ENCODE measurements at regions not wholly inside any gene's neighbourhood (a gene's known extent, or its start where the extent isn't known, plus 50 kb on each side); places are given as distances from the start of the nearest gene placed in this dataset.

GRCh38 chr13:57045826-57046546 lies 94.7 kb upstream of the PRR20A start:
- H3K9me3 ChIP-seq (ENCODE audit: control insufficient read depth, insufficient read depth, low read depth, low read length), result no peaks in the 10 kb centered on the region
- no peaks in the 10 kb centered on the region for H3K36me3 ChIP-seq (ENCODE audit: control insufficient read depth in 2 of 2, insufficient read depth in 1 of 2, low read length in 2 of 2)
- H3K4me1 ChIP-seq (ENCODE audit: control insufficient read depth, insufficient read depth, low read length), result no peaks in the 10 kb centered on the region
- no peak overlapping the region for H3K4me3 ChIP-seq (ENCODE audit: low read depth, low read length)
- no peak overlapping the region for H3K27ac ChIP-seq (ENCODE audit: extremely low read depth, low read depth, low read length)
- ChIA-PET POLR2A (no interaction called here), CTCF (no interaction called here)
- TF ChIP-seq ZNF560 (tag by site-specific recombination; IDR thresholded peaks at IDR 0.05; ENCODE audit: borderline replicate concordance) (no peak), ZNF214 (tag by site-specific recombination; IDR thresholded peaks at IDR 0.05; ENCODE audit: borderline replicate concordance) (no peak), ZNF350 (tag by site-specific recombination; IDR thresholded peaks at IDR 0.05) (no peak), ZNF169 (tag by site-specific recombination; IDR thresholded peaks at IDR 0.05) (no peak), ZNF561 (tag by site-specific recombination; IDR thresholded peaks at IDR 0.05; ENCODE audit: borderline replicate concordance) (no peak), ZNF777 (tag by site-specific recombination; IDR thresholded peaks at IDR 0.05; ENCODE audit: borderline replicate concordance) (no peak), ATF2 (tag by site-specific recombination; IDR thresholded peaks at IDR 0.05; ENCODE audit: low read depth) (no peak), ZXDB (tag by site-specific recombination; IDR thresholded peaks at IDR 0.05) (no peak), ZNF623 (tag by site-specific recombination; IDR thresholded peaks at IDR 0.05) (no peak)

GRCh38 chr13:57056601-57057180 lies 84.0 kb upstream of the PRR20A start:
- ChIA-PET POLR2A (no interaction called here), CTCF (no interaction called here)
- H3K4me1 ChIP-seq (ENCODE audit: control insufficient read depth, insufficient read depth, low read length), result no peaks in the 10 kb centered on the region
- H3K9me3 ChIP-seq (ENCODE audit: control insufficient read depth, insufficient read depth, low read depth, low read length), result no peaks in the 10 kb centered on the region
- no peaks in the 10 kb centered on the region for H3K36me3 ChIP-seq (ENCODE audit: control insufficient read depth in 2 of 2, insufficient read depth in 1 of 2, low read length in 2 of 2)
- no peak overlapping the region for H3K4me3 ChIP-seq (ENCODE audit: low read depth, low read length)
- no peak overlapping the region for H3K27ac ChIP-seq (ENCODE audit: extremely low read depth, low read depth, low read length)
- no peak for TF ChIP-seq ZNF701 (tag by site-specific recombination; IDR thresholded peaks at IDR 0.05)
- no peak for TF ChIP-seq ZNF202 (tag by site-specific recombination; IDR thresholded peaks at IDR 0.05; ENCODE audit: borderline replicate concordance)
- no peak for TF ChIP-seq ZNF785 (tag by site-specific recombination; IDR thresholded peaks at IDR 0.05)
- TF ChIP-seq ZNF521 (tag by site-specific recombination; IDR thresholded peaks at IDR 0.05), result no peak
- TF ChIP-seq ZNF292 (tag by site-specific recombination; IDR thresholded peaks at IDR 0.05; ENCODE audit: borderline replicate concordance, low read depth), result no peak
- TF ChIP-seq ZNF654 (tag by site-specific recombination; IDR thresholded peaks at IDR 0.05; ENCODE audit: low read depth), result no peak
- no peak for TF ChIP-seq ZNF157 (tag by site-specific recombination; IDR thresholded peaks at IDR 0.05)
- no peak for TF ChIP-seq ZNF366 (tag by site-specific recombination; conservative IDR thresholded peaks at IDR 0.05)
- TF ChIP-seq ZNF23 (tag by site-specific recombination; IDR thresholded peaks at IDR 0.05; ENCODE audit: borderline replicate concordance), result no peak
- TF ChIP-seq ZNF350 (tag by site-specific recombination; IDR thresholded peaks at IDR 0.05), result no peak
- TF ChIP-seq PRDM10 (tag by site-specific recombination; IDR thresholded peaks at IDR 0.05), result no peak
- TF ChIP-seq ZFP37 (tag by site-specific recombination; IDR thresholded peaks at IDR 0.05), result no peak
- TF ChIP-seq GLIS2 (tag by site-specific recombination; IDR thresholded peaks at IDR 0.05), result no peak
- no peak for TF ChIP-seq MYNN (tag by site-specific recombination; IDR thresholded peaks at IDR 0.05; ENCODE audit: borderline replicate concordance)
- TF ChIP-seq ZNF645 (tag by site-specific recombination; IDR thresholded peaks at IDR 0.05), result no peak
- no peak for TF ChIP-seq ZNF76 (tag by site-specific recombination; IDR thresholded peaks at IDR 0.05; ENCODE audit: borderline replicate concordance, low read depth)
- no peak for TF ChIP-seq ZNF37A (tag by site-specific recombination; IDR thresholded peaks at IDR 0.05)
- TF ChIP-seq ZNF423 (tag by site-specific recombination; IDR thresholded peaks at IDR 0.05), result no peak
